HEK293 (cell line): ENCODE measurements at regions not wholly inside any gene's neighbourhood (a gene's known extent, or its start where the extent isn't known, plus 50 kb on each side); places are given as distances from the start of the nearest gene placed in this dataset.

Source experiments
- CTCF ChIA-PET: fragments of 350-600 bp; formaldehyde crosslinking; extraction: SDS; loops from one replicate; lab custom pipeline; 2021; ENCODE audit warnings: antibody characterized with exemption; lab: Yijun Ruan, JAX
- POLR2A ChIA-PET: fragments of 300-600 bp; formaldehyde crosslinking; extraction: SDS; loops from one replicate; lab custom pipeline; 2020; ENCODE audit warnings: antibody characterized with exemption, inconsistent platforms; lab: Yijun Ruan, JAX
- H3K27ac ChIP-seq: fragments of 200-500 bp; sonication (Bioruptor generic); 2 replicates; pipeline ENCODE4 v1.5.1; 2014; ENCODE audit warnings: low read depth, low read length, control low read depth, inconsistent platforms; ENCODE audit errors: extremely low read depth
- H3K36me3 ChIP-seq, 2 experiments: fragments of 200-500 bp in 1 of 2; sonication (Bioruptor generic) in 1 of 2; 1 replicate in 1 of 2; 2 replicates in 1 of 2; pipeline ENCODE4 v1.5.1; 2014 to 2017; ENCODE audit warnings: inconsistent platforms in 2 of 2, low read length in 2 of 2; ENCODE audit not compliant: control insufficient read depth in 2 of 2, insufficient read depth in 1 of 2
- H3K4me1 ChIP-seq: fragments of 200-500 bp; sonication (Bioruptor generic); 2 replicates; pipeline ENCODE4 v1.5.1; 2014; ENCODE audit warnings: mild to moderate bottlenecking, low read length, inconsistent platforms; ENCODE audit not compliant: control insufficient read depth, insufficient read depth
- H3K4me3 ChIP-seq: 2 replicates; pipeline ENCODE4 v1.5.1; 2011; ENCODE audit warnings: low read depth, mild to moderate bottlenecking, control low read depth, low read length, moderate library complexity
- H3K9me3 ChIP-seq: fragments of 200-500 bp; sonication (Bioruptor generic); 2 replicates; pipeline ENCODE4 v1.5.1; 2014; ENCODE audit warnings: low read depth, low read length, inconsistent platforms; ENCODE audit not compliant: control insufficient read depth, insufficient read depth
- BCL11B ChIP-seq: fragments of 450-650 bp; formaldehyde crosslinking; IDR thresholded peaks from 2 replicates; pipeline ENCODE4 v1.5.1; 2016; ENCODE audit warnings: low read depth, missing biosample characterization, missing genetic modification characterization
- GLI2 ChIP-seq: fragments of 450-650 bp; formaldehyde crosslinking; IDR thresholded peaks from 2 replicates; pipeline ENCODE4; 2017; ENCODE audit warnings: missing biosample characterization, missing genetic modification characterization, low read depth, borderline replicate concordance
- SETDB1 ChIP-seq: IDR thresholded peaks from one replicate; pipeline ENCODE4 v1.6.1; 2017; ENCODE audit warnings: mild to moderate bottlenecking, low read length, moderate library complexity, mixed read lengths; ENCODE audit not compliant: insufficient read length
- ZBTB10 ChIP-seq: fragments of 450-650 bp; formaldehyde crosslinking; IDR thresholded peaks from 2 replicates; pipeline ENCODE4 v1.5.1; 2016; ENCODE audit warnings: missing biosample characterization, missing genetic modification characterization
- ZBTB21 ChIP-seq: fragments of 450-650 bp; formaldehyde crosslinking; IDR thresholded peaks from 2 replicates; pipeline ENCODE4 v1.5.1; 2017; ENCODE audit warnings: missing biosample characterization, missing genetic modification characterization
- ZFP41 ChIP-seq: fragments of 450-650 bp; formaldehyde crosslinking; IDR thresholded peaks from 2 replicates; pipeline ENCODE4 v1.5.1; 2016; ENCODE audit warnings: missing biosample characterization, missing genetic modification characterization, borderline replicate concordance
- ZNF133 ChIP-seq: fragments of 450-650 bp; formaldehyde crosslinking; IDR thresholded peaks from 2 replicates; pipeline ENCODE4 v1.5.1; 2016; ENCODE audit warnings: missing biosample characterization, missing genetic modification characterization
- ZNF280C ChIP-seq: fragments of 450-650 bp; formaldehyde crosslinking; IDR thresholded peaks from 2 replicates; pipeline ENCODE4 v1.5.1; 2016; ENCODE audit warnings: missing biosample characterization, missing genetic modification characterization
- ZNF280D ChIP-seq: fragments of 450-650 bp; formaldehyde crosslinking; IDR thresholded peaks from 2 replicates; pipeline ENCODE4 v1.5.1; 2016; ENCODE audit warnings: missing biosample characterization, missing genetic modification characterization
- ZNF48 ChIP-seq: fragments of 450-650 bp; formaldehyde crosslinking; IDR thresholded peaks from 2 replicates; pipeline ENCODE4 v1.5.1; 2016; ENCODE audit warnings: missing biosample characterization, missing genetic modification characterization
- ZNF558 ChIP-seq: fragments of 450-650 bp; formaldehyde crosslinking; IDR thresholded peaks from 2 replicates; pipeline ENCODE4 v1.5.1; 2016; ENCODE audit warnings: missing biosample characterization, missing genetic modification characterization
- ZNF571 ChIP-seq: fragments of 450-650 bp; formaldehyde crosslinking; IDR thresholded peaks from 2 replicates; pipeline ENCODE4 v1.5.0; 2017; ENCODE audit warnings: missing biosample characterization, missing genetic modification characterization
- ZNF776 ChIP-seq: fragments of 450-650 bp; formaldehyde crosslinking; IDR thresholded peaks from 2 replicates; pipeline ENCODE4 v1.5.0; 2017; ENCODE audit warnings: missing biosample characterization, missing genetic modification characterization, borderline replicate concordance
- ZNF785 ChIP-seq: fragments of 450-650 bp; formaldehyde crosslinking; IDR thresholded peaks from 2 replicates; pipeline ENCODE4 v1.5.1; 2016; ENCODE audit warnings: missing biosample characterization, missing genetic modification characterization
- TF ChIP-seq, protein P1 (sequence below): fragments of 450-650 bp; formaldehyde crosslinking; IDR thresholded peaks from 2 replicates; pipeline ENCODE4; 2016; ENCODE audit warnings: missing biosample characterization, missing genetic modification characterization
- TF ChIP-seq, protein P2 (sequence below): fragments of 450-650 bp; formaldehyde crosslinking; IDR thresholded peaks from 2 replicates; pipeline ENCODE4 v1.5.1; 2017; ENCODE audit warnings: missing biosample characterization, missing genetic modification characterization
- TF ChIP-seq, protein P3 (sequence below): fragments of 450-650 bp; formaldehyde crosslinking; IDR thresholded peaks from 2 replicates; pipeline ENCODE4 v1.5.1; 2016; ENCODE audit warnings: missing biosample characterization, missing genetic modification characterization

DNA sequence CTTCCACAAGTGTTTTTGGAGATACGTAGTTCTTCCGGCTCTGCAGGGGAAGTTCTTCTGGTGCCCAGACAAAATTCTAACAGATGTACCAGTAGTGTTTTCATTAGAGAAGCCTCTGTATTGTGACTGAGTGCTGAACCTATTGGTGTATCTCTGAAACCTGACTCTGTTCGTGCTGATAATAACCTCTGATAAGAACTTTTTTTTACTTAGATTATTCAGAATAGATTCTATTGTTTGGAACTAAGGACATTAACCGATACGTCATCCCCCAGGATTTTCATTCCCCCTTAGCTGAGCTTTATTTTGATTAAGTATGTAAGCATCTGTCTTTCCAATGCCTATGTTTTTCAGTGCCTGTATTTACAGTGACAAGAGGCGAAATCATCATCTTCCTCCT is 362.9 kb downstream of the PDGFC start (continued):
- TF ChIP-seq ZBTB10 (tag by site-specific recombination) (no peak), ZBTB21 (tag by site-specific recombination) (no peak), ZNF280C (tag by site-specific recombination) (no peak)
- TF ChIP-seq, protein P1, sequence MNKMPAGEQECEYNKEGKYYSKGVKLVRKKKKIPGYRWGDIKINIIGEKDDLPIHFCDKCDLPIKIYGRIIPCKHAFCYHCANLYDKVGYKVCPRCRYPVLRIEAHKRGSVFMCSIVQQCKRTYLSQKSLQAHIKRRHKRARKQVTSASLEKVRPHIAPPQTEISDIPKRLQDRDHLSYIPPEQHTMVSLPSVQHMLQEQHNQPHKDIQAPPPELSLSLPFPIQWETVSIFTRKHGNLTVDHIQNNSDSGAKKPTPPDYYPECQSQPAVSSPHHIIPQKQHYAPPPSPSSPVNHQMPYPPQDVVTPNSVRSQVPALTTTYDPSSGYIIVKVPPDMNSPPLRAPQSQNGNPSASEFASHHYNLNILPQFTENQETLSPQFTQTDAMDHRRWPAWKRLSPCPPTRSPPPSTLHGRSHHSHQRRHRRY (tag by site-specific recombination) = no peak
- TF ChIP-seq, protein P2, sequence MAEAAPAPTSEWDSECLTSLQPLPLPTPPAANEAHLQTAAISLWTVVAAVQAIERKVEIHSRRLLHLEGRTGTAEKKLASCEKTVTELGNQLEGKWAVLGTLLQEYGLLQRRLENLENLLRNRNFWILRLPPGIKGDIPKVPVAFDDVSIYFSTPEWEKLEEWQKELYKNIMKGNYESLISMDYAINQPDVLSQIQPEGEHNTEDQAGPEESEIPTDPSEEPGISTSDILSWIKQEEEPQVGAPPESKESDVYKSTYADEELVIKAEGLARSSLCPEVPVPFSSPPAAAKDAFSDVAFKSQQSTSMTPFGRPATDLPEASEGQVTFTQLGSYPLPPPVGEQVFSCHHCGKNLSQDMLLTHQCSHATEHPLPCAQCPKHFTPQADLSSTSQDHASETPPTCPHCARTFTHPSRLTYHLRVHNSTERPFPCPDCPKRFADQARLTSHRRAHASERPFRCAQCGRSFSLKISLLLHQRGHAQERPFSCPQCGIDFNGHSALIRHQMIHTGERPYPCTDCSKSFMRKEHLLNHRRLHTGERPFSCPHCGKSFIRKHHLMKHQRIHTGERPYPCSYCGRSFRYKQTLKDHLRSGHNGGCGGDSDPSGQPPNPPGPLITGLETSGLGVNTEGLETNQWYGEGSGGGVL (tag by site-specific recombination) = no peak

DNA sequence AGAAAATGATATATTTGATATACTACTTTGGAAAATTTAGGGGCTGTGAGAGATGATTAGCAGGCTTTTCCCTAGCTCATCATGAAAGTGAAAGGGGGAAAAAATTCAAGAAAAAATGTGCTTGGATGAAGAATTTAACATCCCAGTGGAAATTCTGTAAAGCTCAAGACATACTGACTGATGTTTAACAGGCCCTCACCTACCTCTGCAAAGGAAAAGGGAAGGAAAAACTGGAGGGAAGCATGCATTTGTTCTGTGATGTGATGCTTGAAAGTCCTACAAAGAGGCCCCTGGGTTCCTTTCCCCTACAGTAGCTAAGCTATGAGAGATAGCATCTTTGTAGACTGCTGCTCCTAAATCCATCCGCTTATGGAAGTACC is 364.1 kb downstream of the PDGFC start:
- no peaks in the 10 kb centered on the region for H3K4me1 ChIP-seq
- no peak overlapping the region for H3K27ac ChIP-seq
- no peaks in the 10 kb centered on the region for H3K36me3 ChIP-seq
- no peaks in the 10 kb centered on the region for H3K9me3 ChIP-seq
- CTCF ChIA-PET = no interaction called here
- no peak overlapping the region for H3K4me3 ChIP-seq
- TF ChIP-seq SETDB1 (no peak), ZNF558 (no peak), ZNF48 (no peak), ZNF785 (tag by site-specific recombination) (no peak), ZNF133 (tag by site-specific recombination) (no peak), ZNF571 (tag by site-specific recombination) (no peak), GLI2 (tag by site-specific recombination) (no peak), ZNF776 (tag by site-specific recombination) (no peak), BCL11B (tag by site-specific recombination) (no peak), ZNF280D (tag by site-specific recombination) (no peak), ZFP41 (tag by site-specific recombination) (no peak)
- TF ChIP-seq, protein P3, sequence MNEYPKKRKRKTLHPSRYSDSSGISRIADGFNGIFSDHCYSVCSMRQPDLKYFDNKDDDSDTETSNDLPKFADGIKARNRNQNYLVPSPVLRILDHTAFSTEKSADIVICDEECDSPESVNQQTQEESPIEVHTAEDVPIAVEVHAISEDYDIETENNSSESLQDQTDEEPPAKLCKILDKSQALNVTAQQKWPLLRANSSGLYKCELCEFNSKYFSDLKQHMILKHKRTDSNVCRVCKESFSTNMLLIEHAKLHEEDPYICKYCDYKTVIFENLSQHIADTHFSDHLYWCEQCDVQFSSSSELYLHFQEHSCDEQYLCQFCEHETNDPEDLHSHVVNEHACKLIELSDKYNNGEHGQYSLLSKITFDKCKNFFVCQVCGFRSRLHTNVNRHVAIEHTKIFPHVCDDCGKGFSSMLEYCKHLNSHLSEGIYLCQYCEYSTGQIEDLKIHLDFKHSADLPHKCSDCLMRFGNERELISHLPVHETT (tag by site-specific recombination) = no peak
- TF ChIP-seq, all 188 proteins: peak for 0
- POLR2A ChIA-PET = no interaction called here
